Osteoblast (primary cell): ENCODE measurements at regions not wholly inside any gene's neighbourhood (a gene's known extent, or its start where the extent isn't known, plus 50 kb on each side); places are given as distances from the start of the nearest gene placed in this dataset.

Experiments used
- DNase-seq: peaks from one replicate; pipeline ENCODE4 v3.0.0; 2011; ENCODE audit warnings: low spot score, mixed read lengths; ENCODE audit not compliant: insufficient read length; ENCODE audit errors: missing footprints
- H2AFZ ChIP-seq: 2 replicates; pipeline ENCODE4 v1.6.0; 2011; ENCODE audit warnings: mild to moderate bottlenecking, low read length
- H3K27ac ChIP-seq: 2 replicates; pipeline ENCODE4 v1.5.1; 2011; ENCODE audit warnings: mild to moderate bottlenecking, low read depth, low read length, moderate library complexity
- H3K27me3 ChIP-seq: 2 replicates; pipeline ENCODE4 v1.6.0; 2012; ENCODE audit warnings: mild to moderate bottlenecking, control low read depth, inconsistent platforms, low read length, moderate library complexity; ENCODE audit not compliant: insufficient read depth
- H3K36me3 ChIP-seq: 2 replicates; pipeline ENCODE4 v1.5.1; 2011; ENCODE audit warnings: mild to moderate bottlenecking, low read length, control low read depth, moderate library complexity; ENCODE audit not compliant: insufficient read depth
- H3K4me1 ChIP-seq: 2 replicates; pipeline ENCODE4 v1.5.1; 2011; ENCODE audit warnings: mild to moderate bottlenecking, low read length, control low read depth, moderate library complexity; ENCODE audit not compliant: insufficient read depth
- H3K4me2 ChIP-seq: 2 replicates; pipeline ENCODE4 v1.6.0; 2011; ENCODE audit warnings: mild to moderate bottlenecking, low read length; ENCODE audit not compliant: insufficient read depth
- H3K4me3 ChIP-seq: fragments of 200-600 bp; sonication (generic); 3 replicates; pipeline ENCODE4 v1.5.1; 2012; ENCODE audit warnings: mild to moderate bottlenecking, low read length, inconsistent platforms; ENCODE audit not compliant: insufficient read depth
- H3K79me2 ChIP-seq: 2 replicates; pipeline ENCODE4 v1.6.0; 2012; ENCODE audit warnings: mild to moderate bottlenecking, low read length, control low read depth, inconsistent platforms; ENCODE audit not compliant: insufficient read depth
- H3K9me3 ChIP-seq: 2 replicates; pipeline ENCODE4 v1.5.1; 2011; ENCODE audit warnings: low read depth, low read length, control low read depth
- H4K20me1 ChIP-seq: 2 replicates; pipeline ENCODE4 v1.6.0; 2012; ENCODE audit warnings: mild to moderate bottlenecking, low read length, control low read depth; ENCODE audit not compliant: insufficient read depth
- TF ChIP-seq, protein P1 (sequence below): IDR thresholded peaks from 2 replicates; pipeline ENCODE4 v1.5.1; 2011; ENCODE audit warnings: mild to moderate bottlenecking, low read depth, low read length, moderate library complexity; ENCODE audit errors: extremely low read depth

DNA sequence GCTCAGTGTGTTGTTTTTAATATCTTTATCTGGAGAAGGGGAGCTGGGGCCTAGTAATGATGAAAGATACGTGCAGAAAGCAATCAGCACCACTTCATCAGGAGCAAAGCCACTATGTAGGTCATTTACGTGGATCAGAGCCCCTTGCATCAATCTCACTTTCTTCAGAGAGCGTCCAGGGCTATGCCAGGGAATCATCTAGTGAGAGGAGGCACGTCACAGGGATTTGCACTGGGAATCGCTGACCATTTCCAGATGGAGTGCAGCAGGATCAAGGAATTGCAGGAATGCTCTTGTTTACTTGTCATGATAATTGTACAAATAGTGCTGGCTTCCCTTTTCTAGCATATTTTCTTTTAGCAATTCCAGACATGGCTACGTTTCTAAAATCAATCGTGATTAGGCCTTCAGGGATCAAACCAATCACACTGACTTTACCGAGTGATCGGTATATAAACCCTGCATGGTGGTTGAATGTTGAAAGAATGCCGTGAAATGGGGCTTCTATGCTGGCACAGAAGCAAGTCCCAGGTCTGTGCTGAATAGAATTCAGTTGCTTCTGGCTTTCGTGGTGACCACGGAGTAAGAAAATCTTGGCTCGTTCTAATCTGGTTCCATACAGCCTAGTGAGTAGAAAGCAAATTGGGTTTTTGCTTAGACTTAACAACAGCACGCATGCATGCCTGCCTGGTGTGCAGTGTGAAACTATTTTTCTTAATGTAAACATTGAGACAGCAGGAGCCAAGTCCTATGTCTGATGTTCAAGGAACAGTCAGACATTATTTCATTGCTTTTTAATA lies 122.8 kb downstream of the TMEM200C start:
- Histone ChIP-seq H3K27me3 (no peaks in the 10 kb centered on the region), H4K20me1 (no peaks in the 10 kb centered on the region), H2AFZ (no peak overlapping the region), H3K27ac (no peak overlapping the region), H3K4me3 (no peak overlapping the region), H3K79me2 (no peaks in the 10 kb centered on the region), H3K4me1 (no peaks in the 10 kb centered on the region), H3K36me3 (no peaks in the 10 kb centered on the region), H3K9me3 (no peaks in the 10 kb centered on the region), H3K4me2 (no peak overlapping the region)
- DNase-seq = no peak
- TF ChIP-seq, protein P1, sequence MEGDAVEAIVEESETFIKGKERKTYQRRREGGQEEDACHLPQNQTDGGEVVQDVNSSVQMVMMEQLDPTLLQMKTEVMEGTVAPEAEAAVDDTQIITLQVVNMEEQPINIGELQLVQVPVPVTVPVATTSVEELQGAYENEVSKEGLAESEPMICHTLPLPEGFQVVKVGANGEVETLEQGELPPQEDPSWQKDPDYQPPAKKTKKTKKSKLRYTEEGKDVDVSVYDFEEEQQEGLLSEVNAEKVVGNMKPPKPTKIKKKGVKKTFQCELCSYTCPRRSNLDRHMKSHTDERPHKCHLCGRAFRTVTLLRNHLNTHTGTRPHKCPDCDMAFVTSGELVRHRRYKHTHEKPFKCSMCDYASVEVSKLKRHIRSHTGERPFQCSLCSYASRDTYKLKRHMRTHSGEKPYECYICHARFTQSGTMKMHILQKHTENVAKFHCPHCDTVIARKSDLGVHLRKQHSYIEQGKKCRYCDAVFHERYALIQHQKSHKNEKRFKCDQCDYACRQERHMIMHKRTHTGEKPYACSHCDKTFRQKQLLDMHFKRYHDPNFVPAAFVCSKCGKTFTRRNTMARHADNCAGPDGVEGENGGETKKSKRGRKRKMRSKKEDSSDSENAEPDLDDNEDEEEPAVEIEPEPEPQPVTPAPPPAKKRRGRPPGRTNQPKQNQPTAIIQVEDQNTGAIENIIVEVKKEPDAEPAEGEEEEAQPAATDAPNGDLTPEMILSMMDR = no peak

- DNase-seq = no peak
- no peak overlapping the region for H3K4me3 ChIP-seq
- H3K4me1 ChIP-seq = no peaks in the 10 kb centered on the region
Measured at GRCh38 chr18:5771343-5771742, 124.0 kb downstream of the TMEM200C start.

GRCh38 chr18:5770176-5770575 lies 125.1 kb downstream of the TMEM200C start:
- H3K27ac ChIP-seq = no peak overlapping the region
- H2AFZ ChIP-seq = no peak overlapping the region
- TF ChIP-seq, protein P1 = no peak
- no peaks in the 10 kb centered on the region for H3K36me3 ChIP-seq
- H3K9me3 ChIP-seq = no peaks in the 10 kb centered on the region
- H3K4me3 ChIP-seq = no peak overlapping the region
- no peaks in the 10 kb centered on the region for H3K27me3 ChIP-seq
- H4K20me1 ChIP-seq = no peaks in the 10 kb centered on the region
- H3K4me2 ChIP-seq = no peak overlapping the region
- H3K79me2 ChIP-seq = no peaks in the 10 kb centered on the region
- H3K4me1 ChIP-seq = no peaks in the 10 kb centered on the region
- no peak for DNase-seq

More at GRCh38 chr18:5771343-5771742, 124.0 kb downstream of the TMEM200C start:
- Histone ChIP-seq H2AFZ (no peak overlapping the region), H3K27ac (no peak overlapping the region), H3K27me3 (no peaks in the 10 kb centered on the region), H3K36me3 (no peaks in the 10 kb centered on the region), H3K4me2 (no peak overlapping the region), H3K9me3 (no peaks in the 10 kb centered on the region), H3K79me2 (no peaks in the 10 kb centered on the region), H4K20me1 (no peaks in the 10 kb centered on the region)
- TF ChIP-seq, protein P1 = no peak

- no peak overlapping the region for H3K4me3 ChIP-seq
- DNase-seq = no peak
- no peaks in the 10 kb centered on the region for H3K27me3 ChIP-seq
- no peaks in the 10 kb centered on the region for H3K4me1 ChIP-seq
- H4K20me1 ChIP-seq = no peaks in the 10 kb centered on the region
- H3K36me3 ChIP-seq = no peaks in the 10 kb centered on the region
- no peak overlapping the region for H3K4me2 ChIP-seq
- H3K9me3 ChIP-seq = no peaks in the 10 kb centered on the region
- no peak overlapping the region for H2AFZ ChIP-seq
- H3K79me2 ChIP-seq = no peaks in the 10 kb centered on the region
- H3K27ac ChIP-seq = no peak overlapping the region
- TF ChIP-seq, protein P1 = no peak
Measured at GRCh38 chr18:5768454-5768853, 126.9 kb downstream of the TMEM200C start.
